Prostate gland (tissue), 2 donors: ENCODE measurements at regions not wholly inside any gene's neighbourhood (a gene's known extent, or its start where the extent isn't known, plus 50 kb on each side); places are given as distances from the start of the nearest gene placed in this dataset.

Source experiments
- DNase-seq: peaks from one replicate; pipeline ENCODE4 v3.0.0-alpha.2; 2019; ENCODE audit warnings: low spot score
- H3K27ac ChIP-seq, 2 donors: fragments of 200-600 bp; sonication (generic); 2 replicates each; pipeline ENCODE4 v1.5.1; 2017 to 2019
- H3K27me3 ChIP-seq: fragments of 200-600 bp; sonication (generic); replicated peaks from 2 replicates; pipeline ENCODE4 v1.5.1; 2019; ENCODE audit not compliant: insufficient read depth
- H3K36me3 ChIP-seq, 2 donors: fragments of 200-600 bp; sonication (generic); 1 replicate in 1 of 2; 2 replicates in 1 of 2; pipeline versions ENCODE4 v1.5.1 to v1.8.1; 2017 to 2019
- H3K4me1 ChIP-seq: fragments of 200-600 bp; sonication (generic); replicated peaks from 2 replicates; pipeline ENCODE4 v1.5.1; 2019
- H3K4me3 ChIP-seq, 2 donors: fragments of 200-600 bp; sonication (generic); 2 replicates each; pipeline ENCODE4 v1.5.1; 2017 to 2019
- H3K9me3 ChIP-seq: fragments of 200-600 bp; sonication (generic); 2 replicates; pipeline ENCODE4 v1.5.1; 2017
- CTCF ChIP-seq, 4 experiments: fragments of 200-600 bp in 2 of 4; fragments of 450-650 bp in 2 of 4; sonication (generic) in 2 of 4; IDR thresholded peaks; 1 replicate in 3 of 4; 2 replicates in 1 of 4; pipeline ENCODE4 v1.5.1; 2016 to 2019; ENCODE audit warnings: antibody characterized with exemption in 4 of 4, mild to moderate bottlenecking in 2 of 4, moderate library complexity in 2 of 4
- POLR2A ChIP-seq: fragments of 450-650 bp; IDR thresholded peaks from one replicate; pipeline ENCODE4 v1.6.1; 2016; ENCODE audit warnings: antibody characterized with exemption, mild to moderate bottlenecking
- POLR2AphosphoS5 ChIP-seq: sonication (generic); formaldehyde crosslinking; IDR thresholded peaks from one replicate; pipeline ENCODE4 v1.6.1; 2017; ENCODE audit warnings: antibody characterized with exemption
- WGBS: methylation state at CpG from one replicate; pipeline ENCODE4 v1.1.5; 2018; 5-methylcytosine and 5-hydroxymethylcytosine counted together
- intact Hi-C: fragments of 100-400 bp; cut with DNase I; formaldehyde crosslinking; loops from one replicate; pipeline ENCODE4 v1.14.2; 2022

- H3K4me3 ChIP-seq: no peak overlapping the region
- no peaks in the 10 kb centered on the region for H3K27me3 ChIP-seq
- no peaks in the 10 kb centered on the region for H3K36me3 ChIP-seq
- no peak for DNase-seq
- no peaks in the 10 kb centered on the region for H3K4me1 ChIP-seq
- TF ChIP-seq POLR2A: no peak
- no peak for TF ChIP-seq POLR2AphosphoS5
- no peak for TF ChIP-seq CTCF (IDR thresholded peaks at IDR 0.05)
- intact Hi-C loops: no loop called here
- WGBS: 42% methylated on average over 4 of the region's 4 CpGs
- H3K9me3 ChIP-seq: no peaks in the 10 kb centered on the region
- no peak overlapping the region for H3K27ac ChIP-seq
These were observed 890.8 kb upstream of the PHF14 start for GRCh38 chr7:10082896-10083295.

- Histone ChIP-seq H3K27ac (no peak overlapping the region), H3K9me3 (no peaks in the 10 kb centered on the region), H3K4me3 (no peak overlapping the region), H3K4me1 (no peaks in the 10 kb centered on the region), H3K36me3 (no peaks in the 10 kb centered on the region), H3K27me3 (no peaks in the 10 kb centered on the region)
- TF ChIP-seq POLR2A (no peak), CTCF (IDR thresholded peaks at IDR 0.05) (no peak), POLR2AphosphoS5 (no peak)
- intact Hi-C loops: no loop called here
- no peak for DNase-seq
- 53% methylated on average over 4 of the region's 4 CpGs for WGBS
These were observed 889.9 kb upstream of the PHF14 start for GRCh38 chr7:10083766-10084165.

DNA sequence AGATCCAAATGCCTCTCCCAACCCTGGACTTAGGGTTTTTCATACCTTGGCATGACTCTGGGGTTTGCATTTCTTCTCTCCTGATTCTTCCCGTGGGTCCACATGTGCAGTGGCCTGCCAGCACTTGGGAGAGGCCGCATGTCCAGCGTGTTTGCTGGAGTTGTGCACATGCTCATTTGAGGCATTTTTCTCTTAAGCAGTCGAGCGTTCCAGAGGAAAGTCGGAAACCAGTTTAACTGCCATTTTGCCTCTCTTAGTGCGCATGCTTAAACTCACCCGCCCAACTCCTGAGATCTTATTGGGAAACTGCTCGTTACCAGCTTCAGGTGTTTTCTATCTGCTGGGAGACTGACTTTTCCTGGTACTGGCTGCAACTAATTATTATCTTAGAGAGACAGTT lies 888.4 kb upstream of the PHF14 start:
- no peak overlapping the region for H3K4me3 ChIP-seq
- TF ChIP-seq POLR2AphosphoS5 (no peak), CTCF (IDR thresholded peaks at IDR 0.05) (no peak), POLR2A (no peak)
- no peak for DNase-seq
- H3K36me3 ChIP-seq: no peaks in the 10 kb centered on the region
- intact Hi-C loops: no loop called here
- no peaks in the 10 kb centered on the region for H3K4me1 ChIP-seq
- H3K9me3 ChIP-seq: no peaks in the 10 kb centered on the region
- 89% methylated on average over 9 of the region's 9 CpGs for WGBS
- no peak overlapping the region for H3K27ac ChIP-seq
- H3K27me3 ChIP-seq: no peaks in the 10 kb centered on the region

- no peak for DNase-seq
- 46% methylated on average over 2 of the region's 2 CpGs for WGBS
- Histone ChIP-seq H3K27ac (no peak overlapping the region), H3K36me3 (no peaks in the 10 kb centered on the region), H3K4me1 (no peaks in the 10 kb centered on the region), H3K4me3 (no peak overlapping the region), H3K9me3 (no peaks in the 10 kb centered on the region), H3K27me3 (no peaks in the 10 kb centered on the region)
- no peak for TF ChIP-seq CTCF (IDR thresholded peaks at IDR 0.05)
- no peak for TF ChIP-seq POLR2A
- no peak for TF ChIP-seq POLR2AphosphoS5
- intact Hi-C loops: no loop called here
These were observed 873.1 kb upstream of the PHF14 start for GRCh38 chr7:10100572-10100971.

DNA sequence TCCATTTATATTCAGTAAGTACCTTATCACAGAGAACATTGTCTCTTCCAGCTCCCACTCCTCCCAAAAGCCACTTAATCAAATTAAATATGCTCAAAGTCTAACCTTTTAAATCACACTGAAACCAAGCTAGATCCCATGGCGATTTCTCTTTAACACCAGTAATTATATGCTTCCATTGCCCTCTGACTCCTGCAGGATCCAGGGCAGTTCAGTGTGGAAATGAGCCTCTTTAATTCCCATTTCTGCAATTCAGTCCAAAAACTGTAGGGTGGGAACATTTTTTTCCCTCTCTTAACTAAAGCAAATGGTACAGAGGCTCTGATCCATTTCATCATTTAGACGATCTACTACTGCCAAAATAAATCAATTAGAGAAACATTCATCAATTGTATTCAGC lies 872.3 kb upstream of the PHF14 start:
- intact Hi-C loops: no loop called here

More for the DNA sequence above, 872.3 kb upstream of the PHF14 start:
- H3K4me1 ChIP-seq: no peaks in the 10 kb centered on the region
- H3K9me3 ChIP-seq: no peaks in the 10 kb centered on the region
- no peak for DNase-seq
- no peaks in the 10 kb centered on the region for H3K36me3 ChIP-seq
- H3K27ac ChIP-seq: no peak overlapping the region
- 40% methylated on average over 2 of the region's 2 CpGs for WGBS
- H3K27me3 ChIP-seq: no peaks in the 10 kb centered on the region
- TF ChIP-seq POLR2A (no peak), POLR2AphosphoS5 (no peak), CTCF (IDR thresholded peaks at IDR 0.05) (no peak)
- H3K4me3 ChIP-seq: no peak overlapping the region
